Hepatocyte (in vitro differentiated cells): ENCODE measurements at regions not wholly inside any gene's neighbourhood (a gene's known extent, or its start where the extent isn't known, plus 50 kb on each side); places are given as distances from the start of the nearest gene placed in this dataset.

ENCODE experiments used
- EZH2 ChIP-seq: fragments of 200-600 bp; sonication (generic); IDR thresholded peaks from 2 replicates; pipeline ENCODE4 v1.6.1; 2016; ENCODE audit warnings: antibody characterized with exemption, mild to moderate bottlenecking, borderline replicate concordance
- TF ChIP-seq, protein P1 (sequence below): fragments of 200-600 bp; sonication (generic); IDR thresholded peaks from 2 replicates; pipeline ENCODE4 v1.5.1; 2016; ENCODE audit warnings: antibody characterized with exemption, mild to moderate bottlenecking; ENCODE audit not compliant: poor library complexity

GRCh38 chr3:101066711-101067129 is 73.5 kb upstream of the ABI3BP start:
- TF ChIP-seq, protein P1, sequence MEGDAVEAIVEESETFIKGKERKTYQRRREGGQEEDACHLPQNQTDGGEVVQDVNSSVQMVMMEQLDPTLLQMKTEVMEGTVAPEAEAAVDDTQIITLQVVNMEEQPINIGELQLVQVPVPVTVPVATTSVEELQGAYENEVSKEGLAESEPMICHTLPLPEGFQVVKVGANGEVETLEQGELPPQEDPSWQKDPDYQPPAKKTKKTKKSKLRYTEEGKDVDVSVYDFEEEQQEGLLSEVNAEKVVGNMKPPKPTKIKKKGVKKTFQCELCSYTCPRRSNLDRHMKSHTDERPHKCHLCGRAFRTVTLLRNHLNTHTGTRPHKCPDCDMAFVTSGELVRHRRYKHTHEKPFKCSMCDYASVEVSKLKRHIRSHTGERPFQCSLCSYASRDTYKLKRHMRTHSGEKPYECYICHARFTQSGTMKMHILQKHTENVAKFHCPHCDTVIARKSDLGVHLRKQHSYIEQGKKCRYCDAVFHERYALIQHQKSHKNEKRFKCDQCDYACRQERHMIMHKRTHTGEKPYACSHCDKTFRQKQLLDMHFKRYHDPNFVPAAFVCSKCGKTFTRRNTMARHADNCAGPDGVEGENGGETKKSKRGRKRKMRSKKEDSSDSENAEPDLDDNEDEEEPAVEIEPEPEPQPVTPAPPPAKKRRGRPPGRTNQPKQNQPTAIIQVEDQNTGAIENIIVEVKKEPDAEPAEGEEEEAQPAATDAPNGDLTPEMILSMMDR, result no peak
- TF ChIP-seq EZH2, result no peak
